Ishikawa (cell line): ENCODE measurements at regions not wholly inside any gene's neighbourhood (a gene's known extent, or its start where the extent isn't known, plus 50 kb on each side); places are given as distances from the start of the nearest gene placed in this dataset.

Experiments used
- CEBPB ChIP-seq: IDR thresholded peaks from 2 replicates; pipeline ENCODE4 v1.6.1; 2012
- CREB1 ChIP-seq: IDR thresholded peaks from 2 replicates; pipeline ENCODE4 v1.6.1; 2012; ENCODE audit warnings: low read depth
- EGR1 ChIP-seq: IDR thresholded peaks from 2 replicates; pipeline ENCODE4 v1.6.1; 2012
- EP300 ChIP-seq: IDR thresholded peaks from 2 replicates; pipeline ENCODE4 v1.6.1; 2012; ENCODE audit warnings: borderline replicate concordance
- FOXM1 ChIP-seq: IDR thresholded peaks from 2 replicates; pipeline ENCODE4 v1.6.1; 2012; ENCODE audit warnings: low read depth, borderline replicate concordance
- NFIC ChIP-seq: IDR thresholded peaks from 2 replicates; pipeline ENCODE4 v1.6.1; 2012
- RAD21 ChIP-seq: IDR thresholded peaks from 2 replicates; pipeline ENCODE4 v1.6.1; 2012; ENCODE audit warnings: low read depth
- TAF1 ChIP-seq: IDR thresholded peaks from 2 replicates; pipeline ENCODE4 v1.6.1; 2012; ENCODE audit warnings: low read depth, mild to moderate bottlenecking
- TCF12 ChIP-seq: IDR thresholded peaks from 2 replicates; pipeline ENCODE4 v1.6.1; 2012; ENCODE audit warnings: low read depth
- TEAD4 ChIP-seq: IDR thresholded peaks from 2 replicates; pipeline ENCODE4 v1.6.1; 2012
- YY1 ChIP-seq: IDR thresholded peaks from 2 replicates; pipeline ENCODE4 v1.6.1; 2012; ENCODE audit warnings: low read depth
- ZBTB7A ChIP-seq: IDR thresholded peaks from 2 replicates; pipeline ENCODE4 v1.6.1; 2012; ENCODE audit warnings: low read depth
- TF ChIP-seq, protein P1 (sequence below): IDR thresholded peaks from 2 replicates; pipeline ENCODE4 v1.6.1; 2012; ENCODE audit warnings: low read depth, mild to moderate bottlenecking
- TF ChIP-seq, protein P2 (sequence below): IDR thresholded peaks from 2 replicates; pipeline ENCODE4 v1.6.1; 2012
- TF ChIP-seq, protein P3 (sequence below): IDR thresholded peaks from 2 replicates; pipeline ENCODE4 v1.6.1; 2012

DNA sequence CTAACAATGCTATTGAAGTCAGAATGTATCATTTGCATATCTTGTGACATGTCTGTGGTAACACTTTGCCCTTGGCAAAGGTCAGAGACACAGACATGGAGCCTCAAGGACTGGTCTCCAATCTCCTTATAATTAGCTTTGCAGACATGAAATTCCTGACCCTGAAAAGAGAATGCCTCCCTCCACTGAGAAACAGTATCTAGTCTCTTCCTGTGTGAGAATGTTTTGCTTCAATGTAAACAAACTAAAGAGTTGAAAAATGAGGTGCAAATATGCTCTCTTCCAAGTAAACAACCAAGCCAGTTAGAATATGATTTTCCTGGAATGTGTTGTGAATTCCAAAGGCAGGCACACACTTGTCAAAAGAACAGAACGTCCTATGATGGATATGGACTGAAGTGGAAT is 407.1 kb upstream of the MARCKS start:
- TF ChIP-seq YY1 (no peak), TEAD4 (peak; percentile 47), NFIC (no peak), ZBTB7A (no peak)
- TF ChIP-seq, protein P1, sequence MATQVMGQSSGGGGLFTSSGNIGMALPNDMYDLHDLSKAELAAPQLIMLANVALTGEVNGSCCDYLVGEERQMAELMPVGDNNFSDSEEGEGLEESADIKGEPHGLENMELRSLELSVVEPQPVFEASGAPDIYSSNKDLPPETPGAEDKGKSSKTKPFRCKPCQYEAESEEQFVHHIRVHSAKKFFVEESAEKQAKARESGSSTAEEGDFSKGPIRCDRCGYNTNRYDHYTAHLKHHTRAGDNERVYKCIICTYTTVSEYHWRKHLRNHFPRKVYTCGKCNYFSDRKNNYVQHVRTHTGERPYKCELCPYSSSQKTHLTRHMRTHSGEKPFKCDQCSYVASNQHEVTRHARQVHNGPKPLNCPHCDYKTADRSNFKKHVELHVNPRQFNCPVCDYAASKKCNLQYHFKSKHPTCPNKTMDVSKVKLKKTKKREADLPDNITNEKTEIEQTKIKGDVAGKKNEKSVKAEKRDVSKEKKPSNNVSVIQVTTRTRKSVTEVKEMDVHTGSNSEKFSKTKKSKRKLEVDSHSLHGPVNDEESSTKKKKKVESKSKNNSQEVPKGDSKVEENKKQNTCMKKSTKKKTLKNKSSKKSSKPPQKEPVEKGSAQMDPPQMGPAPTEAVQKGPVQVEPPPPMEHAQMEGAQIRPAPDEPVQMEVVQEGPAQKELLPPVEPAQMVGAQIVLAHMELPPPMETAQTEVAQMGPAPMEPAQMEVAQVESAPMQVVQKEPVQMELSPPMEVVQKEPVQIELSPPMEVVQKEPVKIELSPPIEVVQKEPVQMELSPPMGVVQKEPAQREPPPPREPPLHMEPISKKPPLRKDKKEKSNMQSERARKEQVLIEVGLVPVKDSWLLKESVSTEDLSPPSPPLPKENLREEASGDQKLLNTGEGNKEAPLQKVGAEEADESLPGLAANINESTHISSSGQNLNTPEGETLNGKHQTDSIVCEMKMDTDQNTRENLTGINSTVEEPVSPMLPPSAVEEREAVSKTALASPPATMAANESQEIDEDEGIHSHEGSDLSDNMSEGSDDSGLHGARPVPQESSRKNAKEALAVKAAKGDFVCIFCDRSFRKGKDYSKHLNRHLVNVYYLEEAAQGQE, result no peak

DNA sequence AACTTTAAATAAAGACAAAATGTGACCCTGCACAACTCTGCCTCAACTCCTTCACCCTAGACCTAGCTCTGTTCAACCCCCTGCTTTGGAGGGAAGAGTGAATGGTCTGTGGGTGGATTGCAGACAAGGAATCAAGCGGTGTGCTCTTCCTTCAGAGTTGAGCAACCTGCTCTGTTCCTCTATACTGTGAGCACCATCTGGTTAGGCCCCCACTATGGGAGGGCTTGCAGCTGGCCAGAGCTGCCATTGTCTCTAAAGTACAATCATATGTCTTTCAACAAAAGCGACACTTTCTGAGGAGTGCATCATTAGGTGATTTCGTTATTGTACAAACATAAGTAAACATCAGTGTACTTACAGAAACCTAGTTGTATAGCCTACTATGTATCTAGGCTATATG is 406.1 kb upstream of the MARCKS start:
- no peak for TF ChIP-seq TEAD4
- TF ChIP-seq, protein P2, sequence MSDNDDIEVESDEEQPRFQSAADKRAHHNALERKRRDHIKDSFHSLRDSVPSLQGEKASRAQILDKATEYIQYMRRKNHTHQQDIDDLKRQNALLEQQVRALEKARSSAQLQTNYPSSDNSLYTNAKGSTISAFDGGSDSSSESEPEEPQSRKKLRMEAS, result no peak
- no peak for TF ChIP-seq CEBPB
- TF ChIP-seq RAD21, result no peak
- TF ChIP-seq TCF12, result no peak
- TF ChIP-seq CREB1, result no peak
- TF ChIP-seq EGR1, result no peak
- no peak for TF ChIP-seq NFIC
- TF ChIP-seq TAF1, result no peak
- no peak for TF ChIP-seq YY1
- TF ChIP-seq EP300, result no peak
- no peak for TF ChIP-seq FOXM1
- TF ChIP-seq, protein P3, sequence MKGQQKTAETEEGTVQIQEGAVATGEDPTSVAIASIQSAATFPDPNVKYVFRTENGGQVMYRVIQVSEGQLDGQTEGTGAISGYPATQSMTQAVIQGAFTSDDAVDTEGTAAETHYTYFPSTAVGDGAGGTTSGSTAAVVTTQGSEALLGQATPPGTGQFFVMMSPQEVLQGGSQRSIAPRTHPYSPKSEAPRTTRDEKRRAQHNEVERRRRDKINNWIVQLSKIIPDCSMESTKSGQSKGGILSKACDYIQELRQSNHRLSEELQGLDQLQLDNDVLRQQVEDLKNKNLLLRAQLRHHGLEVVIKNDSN, result no peak
- TF ChIP-seq, protein P1, result no peak
- no peak for TF ChIP-seq ZBTB7A

DNA sequence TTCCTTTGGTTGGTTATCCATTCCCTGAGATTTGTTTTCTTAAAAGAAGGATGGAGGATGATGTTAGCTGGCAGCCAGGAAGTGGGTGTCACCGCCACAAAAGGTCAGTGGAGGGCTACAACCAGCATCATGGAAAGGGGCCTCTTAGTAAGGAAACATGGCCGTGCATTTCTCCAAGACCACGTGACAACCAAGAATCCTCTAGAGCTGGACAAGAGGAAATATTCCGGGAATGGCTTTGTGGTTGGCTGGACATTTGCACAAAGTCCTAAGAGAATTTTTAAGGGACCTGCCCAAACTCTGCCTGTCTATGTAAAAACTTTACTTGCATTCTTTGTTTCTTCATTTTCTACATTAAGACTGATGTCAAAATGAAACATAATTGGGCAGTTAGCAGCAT is 399.9 kb upstream of the MARCKS start:
- TF ChIP-seq NFIC (no peak), CREB1 (no peak), EGR1 (no peak), TEAD4 (no peak), CEBPB (no peak), TCF12 (no peak), EP300 (no peak), YY1 (no peak), ZBTB7A (no peak), RAD21 (no peak)
- TF ChIP-seq, protein P3, result no peak
- TF ChIP-seq, protein P2, result no peak
- TF ChIP-seq, protein P1, result no peak

DNA sequence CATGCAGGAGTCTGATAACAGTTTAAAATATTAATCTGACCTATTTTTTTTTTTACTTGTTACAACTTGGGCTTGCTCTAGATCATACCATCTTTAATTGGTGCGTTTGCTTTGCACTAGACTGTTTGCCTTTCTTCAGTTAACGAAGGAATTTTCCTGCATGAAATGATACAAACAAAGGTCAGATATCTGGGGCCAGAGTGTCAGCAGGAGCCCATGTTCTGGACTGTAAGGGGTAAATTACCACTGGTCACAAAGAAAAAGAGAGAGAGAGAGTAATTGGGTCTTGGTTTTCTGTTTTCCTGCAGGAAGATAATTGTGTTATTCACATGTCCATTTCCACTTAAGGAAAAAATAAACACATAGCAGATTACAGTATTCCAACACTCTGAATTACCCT is 399.4 kb upstream of the MARCKS start:
- TF ChIP-seq ZBTB7A (no peak), YY1 (no peak), TCF12 (no peak), FOXM1 (no peak), TAF1 (no peak), EP300 (no peak), CREB1 (no peak), CEBPB (no peak), RAD21 (no peak), EGR1 (no peak)
- TF ChIP-seq, protein P1, result no peak
- TF ChIP-seq, protein P2, result no peak
- TF ChIP-seq, protein P3, result no peak
